HG03280 (cell line): ENCODE measurements at regions not wholly inside any gene's neighbourhood (a gene's known extent, or its start where the extent isn't known, plus 50 kb on each side); places are given as distances from the start of the nearest gene placed in this dataset.
"Not testable (repeated sequence)": the region's sequence is repeated elsewhere in the genome, so short reads cannot be mapped to it uniquely, and the experiment has no call there.

Experiments used
- ATAC-seq: cut with Tn5 transposase; IDR thresholded peaks from one replicate; pipeline ENCODE4 v1.9.1; 2021; ENCODE audit warnings: mild to moderate bottlenecking, moderate library complexity; ENCODE audit not compliant: unreplicated experiment

GRCh38 chr13:56530096-56530495, 610.6 kb upstream of the PRR20A start:
- ATAC-seq: no peak

- not testable (repeated sequence) for ATAC-seq
Observed at GRCh38 chr13:56547921-56548320, 592.8 kb upstream of the PRR20A start.

GRCh38 chr13:56558698-56559320, 581.9 kb upstream of the PRR20A start:
- no peak for ATAC-seq

- no peak for ATAC-seq
Observed at GRCh38 chr13:56561327-56561726, 579.4 kb upstream of the PRR20A start.

- no peak for ATAC-seq
Observed at GRCh38 chr13:56563663-56564062, 577.1 kb upstream of the PRR20A start.

- no peak for ATAC-seq
Observed at GRCh38 chr13:56586976-56587375, 553.7 kb upstream of the PRR20A start.

- ATAC-seq: no peak
Observed at GRCh38 chr13:56615572-56615971, 525.1 kb upstream of the PRR20A start.

GRCh38 chr13:56622840-56623239, 517.9 kb upstream of the PRR20A start:
- ATAC-seq: no peak

GRCh38 chr13:56628886-56629285, 511.8 kb upstream of the PRR20A start:
- ATAC-seq: not testable (repeated sequence)

GRCh38 chr13:56631060-56631459, 509.7 kb upstream of the PRR20A start:
- not testable (repeated sequence) for ATAC-seq

- no peak for ATAC-seq
Observed at GRCh38 chr13:56653043-56653442, 487.7 kb upstream of the PRR20A start.

- no peak for ATAC-seq
Observed at GRCh38 chr13:56659041-56659471, 481.7 kb upstream of the PRR20A start.

- no peak for ATAC-seq
Observed at GRCh38 chr13:56670563-56670962, 470.2 kb upstream of the PRR20A start.

GRCh38 chr13:56681404-56681803, 459.3 kb upstream of the PRR20A start:
- ATAC-seq: no peak

- ATAC-seq: no peak
Observed at GRCh38 chr13:56687131-56687530, 453.6 kb upstream of the PRR20A start.

GRCh38 chr13:56697011-56697410, 443.7 kb upstream of the PRR20A start:
- ATAC-seq: no peak

GRCh38 chr13:56700324-56700723, 440.4 kb upstream of the PRR20A start:
- no peak for ATAC-seq

- no peak for ATAC-seq
Observed at GRCh38 chr13:56706485-56706884, 434.2 kb upstream of the PRR20A start.

- ATAC-seq: no peak
Observed at GRCh38 chr13:56713656-56714055, 427.1 kb upstream of the PRR20A start.

GRCh38 chr13:56718791-56719190, 421.9 kb upstream of the PRR20A start:
- ATAC-seq: no peak

- ATAC-seq: no peak
Observed at GRCh38 chr13:56720841-56721240, 419.9 kb upstream of the PRR20A start.

GRCh38 chr13:56735537-56735942, 405.2 kb upstream of the PRR20A start:
- no peak for ATAC-seq

GRCh38 chr13:56736966-56737365, 403.8 kb upstream of the PRR20A start:
- no peak for ATAC-seq
